H9 (cell line): ENCODE measurements at regions not wholly inside any gene's neighbourhood (a gene's known extent, or its start where the extent isn't known, plus 50 kb on each side); places are given as distances from the start of the nearest gene placed in this dataset.

Source experiments
- DNase-seq: peaks from one replicate; pipeline ENCODE4 v3.0.0-alpha.2; 2017
- H2AFZ ChIP-seq: one replicate; pipeline ENCODE4 v1.6.1; 2013; ENCODE audit warnings: mild to moderate bottlenecking, low read length, control low read depth, moderate library complexity
- H2AK5ac ChIP-seq: 2 replicates; pipeline ENCODE4 v1.6.1; 2013; ENCODE audit warnings: low read length, control low read depth, mixed read lengths; ENCODE audit not compliant: insufficient read length
- H2BK120ac ChIP-seq: one replicate; pipeline ENCODE4 v1.6.1; 2013; ENCODE audit warnings: low read depth, mild to moderate bottlenecking, low read length, control low read depth, inconsistent platforms; ENCODE audit not compliant: poor library complexity, severe bottlenecking
- H2BK12ac ChIP-seq: 2 replicates; pipeline ENCODE4 v1.6.1; 2013; ENCODE audit warnings: low read length, control low read depth, mixed read lengths, low read depth; ENCODE audit not compliant: insufficient read length
- H2BK15ac ChIP-seq: 2 replicates; pipeline ENCODE4 v1.6.1; 2013; ENCODE audit warnings: low read depth, low read length, control low read depth
- H2BK20ac ChIP-seq: one replicate; pipeline ENCODE4 v1.6.1; 2013; ENCODE audit warnings: low read depth, mild to moderate bottlenecking, low read length, control low read depth, inconsistent platforms; ENCODE audit not compliant: poor library complexity, severe bottlenecking
- H2BK5ac ChIP-seq: 2 replicates; pipeline ENCODE4 v1.6.1; 2013; ENCODE audit warnings: low read length, control low read depth, mixed read lengths; ENCODE audit not compliant: insufficient read length
- H3K14ac ChIP-seq: 2 replicates; pipeline ENCODE4 v1.6.1; 2013; ENCODE audit warnings: low read length, control low read depth; ENCODE audit not compliant: insufficient read depth
- H3K18ac ChIP-seq: 2 replicates; pipeline ENCODE4 v1.6.1; 2013; ENCODE audit warnings: low read depth, mild to moderate bottlenecking, mixed read lengths, low read length, control low read depth; ENCODE audit not compliant: insufficient read length
- H3K23ac ChIP-seq: 2 replicates; pipeline ENCODE4 v1.6.1; 2013; ENCODE audit warnings: low read length, control low read depth, mixed read lengths, low read depth; ENCODE audit not compliant: insufficient read length
- H3K23me2 ChIP-seq: 2 replicates; pipeline ENCODE4 v1.6.1; 2013; ENCODE audit warnings: low read depth, mild to moderate bottlenecking, mixed read lengths, low read length, control low read depth; ENCODE audit not compliant: insufficient read length, poor library complexity, severe bottlenecking
- H3K27ac ChIP-seq: 2 replicates; pipeline ENCODE4 v1.5.1; 2013; ENCODE audit warnings: low read length, control low read depth, mixed read lengths, low read depth; ENCODE audit not compliant: insufficient read length
- H3K27me3 ChIP-seq: 2 replicates; pipeline ENCODE4 v1.6.1; 2013; ENCODE audit warnings: low read length, control low read depth, inconsistent platforms; ENCODE audit not compliant: insufficient read depth
- H3K4ac ChIP-seq: 2 replicates; pipeline ENCODE4 v1.6.1; 2013; ENCODE audit warnings: low read depth, mild to moderate bottlenecking, control low read depth, inconsistent platforms, low read length, moderate library complexity
- H3K4me1 ChIP-seq: 2 replicates; pipeline ENCODE4 v1.6.1; 2013; ENCODE audit warnings: low read length, control low read depth, inconsistent platforms; ENCODE audit not compliant: insufficient read depth
- H3K4me2 ChIP-seq: 2 replicates; pipeline ENCODE4 v1.6.1; 2013; ENCODE audit warnings: low read length, control low read depth, mixed read lengths; ENCODE audit not compliant: insufficient read length, insufficient read depth
- H3K56ac ChIP-seq: 2 replicates; pipeline ENCODE4 v1.6.1; 2013; ENCODE audit warnings: low read depth, mild to moderate bottlenecking, mixed read lengths, low read length, control low read depth; ENCODE audit not compliant: insufficient read length
- H3K79me1 ChIP-seq: 2 replicates; pipeline ENCODE4 v1.6.1; 2013; ENCODE audit warnings: low read depth, mild to moderate bottlenecking, moderate library complexity, low read length, control low read depth, inconsistent platforms; ENCODE audit not compliant: insufficient read depth, poor library complexity, severe bottlenecking
- H3K79me2 ChIP-seq: 2 replicates; pipeline ENCODE4 v1.6.1; 2013; ENCODE audit warnings: low read length, control low read depth, inconsistent platforms; ENCODE audit not compliant: insufficient read depth
- H3K9ac ChIP-seq: 2 replicates; pipeline ENCODE4 v1.6.1; 2013; ENCODE audit warnings: low read length, control low read depth, mixed read lengths; ENCODE audit not compliant: insufficient read length; ENCODE audit errors: extremely low read depth
- H3K9me3 ChIP-seq: one replicate; pipeline ENCODE4 v1.6.1; 2013; ENCODE audit warnings: low read depth, low read length, inconsistent platforms; ENCODE audit not compliant: control insufficient read depth
- H3T11ph ChIP-seq: one replicate; pipeline ENCODE4 v1.6.1; 2013; ENCODE audit warnings: mild to moderate bottlenecking, low read length, control low read depth, inconsistent platforms
- H4K20me1 ChIP-seq: one replicate; pipeline ENCODE4 v1.6.1; 2013; ENCODE audit not compliant: control insufficient read depth, insufficient read length, insufficient read depth
- H4K5ac ChIP-seq: 2 replicates; pipeline ENCODE4 v1.6.1; 2013; ENCODE audit warnings: low read depth, mild to moderate bottlenecking, mixed read lengths, low read length, control low read depth; ENCODE audit not compliant: insufficient read length
- H4K8ac ChIP-seq: replicated peaks from 2 replicates; pipeline ENCODE4 v1.6.1; 2013; ENCODE audit warnings: low read length, control low read depth, mixed read lengths, low read depth; ENCODE audit not compliant: insufficient read length
- H4K91ac ChIP-seq: 2 replicates; pipeline ENCODE4 v1.6.1; 2013; ENCODE audit warnings: low read depth, mild to moderate bottlenecking, moderate library complexity, mixed read lengths, low read length, control low read depth; ENCODE audit not compliant: insufficient read length
- H3K27ac Mint-ChIP-seq, 3 experiments: 2 replicates in 2 of 3; 3 replicates in 1 of 3; pipeline ENCODE4 v1.8.0; 2020 to 2021; ENCODE audit warnings: mixed read lengths in 3 of 3, mild to moderate bottlenecking in 1 of 3, moderate library complexity in 1 of 3
- H3K27me3 Mint-ChIP-seq: 2 replicates; pipeline ENCODE4 v1.8.0; 2021; ENCODE audit warnings: low read depth, mild to moderate bottlenecking, moderate library complexity, mixed read lengths
- H3K36me3 Mint-ChIP-seq, 3 experiments: 2 replicates in 2 of 3; 3 replicates in 1 of 3; pipeline ENCODE4 v1.8.0; 2020 to 2021; ENCODE audit warnings: low read depth in 3 of 3, mixed read lengths in 3 of 3; ENCODE audit not compliant: insufficient read depth in 1 of 3
- H3K4me1 Mint-ChIP-seq, 2 experiments: 2 replicates each; pipeline ENCODE4 v1.8.0; 2020; ENCODE audit warnings: mixed read lengths in 2 of 2
- H3K4me3 Mint-ChIP-seq, 2 experiments: 2 replicates in 1 of 2; 3 replicates in 1 of 2; pipeline ENCODE4 v1.8.0; 2020 to 2021; ENCODE audit warnings: mild to moderate bottlenecking in 2 of 2, mixed read lengths in 2 of 2, moderate library complexity in 1 of 2
- H3K9me3 Mint-ChIP-seq, 2 experiments: 2 replicates in 1 of 2; 3 replicates in 1 of 2; pipeline ENCODE4 v1.8.0; 2020; ENCODE audit warnings: mild to moderate bottlenecking in 2 of 2, mixed read lengths in 2 of 2, moderate library complexity in 1 of 2
- CTCF ChIP-seq: fragments of 200-600 bp; sonication (generic); conservative IDR thresholded peaks from 3 replicates; pipeline ENCODE4 v1.8.0; 2021; ENCODE audit warnings: antibody characterized with exemption, mild to moderate bottlenecking
- WGBS: extraction: QIAGEN DNeasy Blood & Tissue Kit; methylation state at CpG from one replicate; pipeline ENCODE4 v1.1.7; 2013; ENCODE audit warnings: missing lambda C conversion rate, low lambda C conversion rate, mixed read lengths; ENCODE audit not compliant: insufficient read length; ENCODE audit errors: extremely low coverage; 5-methylcytosine and 5-hydroxymethylcytosine counted together

GRCh38 chr4:54540931-54541330, 116.8 kb upstream of the KIT start:
- H3K27ac Mint-ChIP-seq: no peak overlapping the region
- H2BK5ac ChIP-seq: no peak overlapping the region
- H3K14ac ChIP-seq: no peak overlapping the region
- no peaks in the 10 kb centered on the region for H4K20me1 ChIP-seq
- peaks cover 4% of the 10 kb centered on the region for H3K23me2 ChIP-seq
- no peak overlapping the region for H4K91ac ChIP-seq
- no peak overlapping the region for H3K27ac ChIP-seq
- H3K27me3 ChIP-seq: no peaks in the 10 kb centered on the region; the same call in 1 of the 2 replicates
- no peak overlapping the region for H2BK12ac ChIP-seq
- H3K36me3 Mint-ChIP-seq: no peaks in the 10 kb centered on the region
- no peak overlapping the region for H2AFZ ChIP-seq
- no peak overlapping the region; a peak in 1 of 5 replicates for H3K4me3 Mint-ChIP-seq
- no peak overlapping the region for H4K8ac ChIP-seq
- no peak overlapping the region for H3K56ac ChIP-seq
- no peak overlapping the region for H3K23ac ChIP-seq
- H2BK120ac ChIP-seq: no peak overlapping the region
- no peak overlapping the region for H3K18ac ChIP-seq
- H3K4me1 Mint-ChIP-seq: peaks cover 36 to 50% of the 10 kb centered on the region in 2 experiments
- peaks cover 25% of the 10 kb centered on the region for H3K27me3 Mint-ChIP-seq
- no CpG with 5 or more reads among the region's 2 CpGs for WGBS
- H3T11ph ChIP-seq: no peak overlapping the region
- peaks cover under 1 to 1% of the 10 kb centered on the region in 2 experiments; a peak in 3 of 5 replicates for H3K9me3 Mint-ChIP-seq
- no peak overlapping the region for H4K5ac ChIP-seq
- no peak overlapping the region for H2BK15ac ChIP-seq
- H3K4me1 ChIP-seq: no peaks in the 10 kb centered on the region
- H3K79me2 ChIP-seq: no peaks in the 10 kb centered on the region
- DNase-seq: no peak
- H2BK20ac ChIP-seq: no peak overlapping the region
- H3K4me2 ChIP-seq: no peak overlapping the region
- H3K4ac ChIP-seq: no peak overlapping the region
- H2AK5ac ChIP-seq: no peak overlapping the region
- H3K9me3 ChIP-seq: no peaks in the 10 kb centered on the region
- no peaks in the 10 kb centered on the region for H3K79me1 ChIP-seq
- TF ChIP-seq CTCF: no peak
- no peak overlapping the region for H3K9ac ChIP-seq
